ENCODE measurements at regions not wholly inside any gene's neighbourhood (a gene's known extent, or its start where the extent isn't known, plus 50 kb on each side); places are given as distances from the start of the nearest gene placed in this dataset.

GRCh38 chr7:24404315-24404714, 120.3 kb downstream of the NPY start:
- Histone ChIP-seq H3K4me3 (no peak overlapping the region), H3K9ac (ENCODE audit: control insufficient read depth, insufficient read depth, low read length) (no peak overlapping the region), H3K79me2 (ENCODE audit: control insufficient read depth, insufficient read depth, low read length) (no peaks in the 10 kb centered on the region), H3K27me3 (replicated peaks in 1 of 2; ENCODE audit: control insufficient read depth in 2 of 2, insufficient read depth in 2 of 2, low read length in 1 of 2) (no peaks in the 10 kb centered on the region), H2AFZ (ENCODE audit: control insufficient read depth, low read depth, low read length) (no peak overlapping the region), H3K9me3 (replicated peaks; ENCODE audit: control insufficient read depth, insufficient read depth, low read length) (no peaks in the 10 kb centered on the region), H3K27ac (ENCODE audit: control insufficient read depth, insufficient read depth) (no peak overlapping the region), H3K4me2 (ENCODE audit: control insufficient read depth, insufficient read depth) (no peak overlapping the region), H3K36me3 (ENCODE audit: control insufficient read depth in 2 of 2, insufficient read depth in 2 of 2, low read length in 1 of 2) (no peaks in the 10 kb centered on the region), H4K20me1 (ENCODE audit: control insufficient read depth, insufficient read depth) (no peaks in the 10 kb centered on the region), H3K4me1 (ENCODE audit: control insufficient read depth, insufficient read depth, low read length) (peaks cover 9% of the 10 kb centered on the region)
- DNase-seq (ENCODE audit: low read depth, low spot score) (no peak), ATAC-seq (no peak), FAIRE-seq (no peak)
- intact Hi-C loops (cut with micrococcal nuclease; ENCODE audit: unreplicated experiment) (loop anchor here (10.0 kb wide), 1 partner anchor 690 kb away; no protein-coding TSS in a partner anchor), in situ Hi-C loops (cut with MboI) (loop anchor here (5.0 to 10.0 kb wide), 2 partner anchors 258 to 690 kb away; no protein-coding TSS in a partner anchor)
- POLR2A ChIA-PET, result no interaction called here
- RAD21 ChIA-PET (ENCODE audit: unreplicated experiment), result no interaction called here
- CTCF ChIA-PET, result interaction anchor here (1.7 kb wide), 1 partner anchor 184 kb away, joined by 5 read pairs; no protein-coding TSS in a partner anchor
- SMC1A ChIA-PET (ENCODE audit: uncharacterized antibody, unreplicated experiment), result no interaction called here
- BruUV-seq (replicated peaks), result no TSS peak
- 77% methylated on average over 6 of the region's 6 CpGs for WGBS (ENCODE audit: insufficient coverage, insufficient replicate concordance, low lambda C conversion rate, missing lambda C conversion rate)
- no peak for TF ChIP-seq ZNF384 (IDR thresholded peaks at IDR 0.05; ENCODE audit: borderline replicate concordance, low read depth, low read length)
- no peak for TF ChIP-seq CEBPB (IDR thresholded peaks at IDR 0.05; ENCODE audit: borderline replicate concordance in 1 of 2, low read depth in 2 of 2, low read length in 2 of 2)
- no peak for TF ChIP-seq HDAC2 (IDR thresholded peaks at IDR 0.05)
- TF ChIP-seq PAX5 (IDR thresholded peaks at IDR 0.05; ENCODE audit: borderline replicate concordance, low read depth, low read length), result no peak
- TF ChIP-seq MTA3 (IDR thresholded peaks at IDR 0.05; ENCODE audit: borderline replicate concordance, low read length), result no peak
- no peak for TF ChIP-seq ZNF24 (IDR thresholded peaks at IDR 0.05)
- TF ChIP-seq E4F1 (IDR thresholded peaks at IDR 0.05; ENCODE audit: borderline replicate concordance, partially characterized antibody), result no peak
- TF ChIP-seq NFYB (IDR thresholded peaks at IDR 0.05; ENCODE audit: insufficient read depth, low read depth, low read length), result no peak
- TF ChIP-seq WRNIP1 (IDR thresholded peaks at IDR 0.05; ENCODE audit: borderline replicate concordance, low read depth, low read length), result no peak
- no peak for TF ChIP-seq BCL3 (IDR thresholded peaks at IDR 0.05; ENCODE audit: borderline replicate concordance, insufficient read depth, low read depth, low read length, poor library complexity, severe bottlenecking)
- no peak for TF ChIP-seq STAT1 (conservative IDR thresholded peaks at IDR 0.05)
- no peak for TF ChIP-seq NFIC (IDR thresholded peaks at IDR 0.05; ENCODE audit: low read depth, low read length)
- no peak for TF ChIP-seq YBX1 (IDR thresholded peaks at IDR 0.05)
- TF ChIP-seq NKRF (conservative IDR thresholded peaks at IDR 0.05), result no peak

Data from GM12878 (cell line).